A549 (cell line): ENCODE measurements at regions not wholly inside any gene's neighbourhood (a gene's known extent, or its start where the extent isn't known, plus 50 kb on each side); places are given as distances from the start of the nearest gene placed in this dataset.

Source experiments
- ATAC-seq, 2 experiments: fragments of 200-7000 bp in 1 of 2; fragments of >200 bp in 1 of 2; cut with Nextera tagmentation in 1 of 2; cut with Tn5 transposase in 1 of 2; 3 replicates each; pipeline versions ENCODE4 v1.8.0 to v1.9.1; 2018 to 2020; ENCODE audit warnings: mild to moderate bottlenecking in 1 of 2, moderate library complexity in 1 of 2
- CTCF ChIA-PET: fragments of 300-600 bp; sonication (Branson Sonifier 250); formaldehyde crosslinking; extraction: SDS; loops from one replicate; lab custom pipeline; 2021; ENCODE audit warnings: antibody characterized with exemption, inconsistent platforms; lab: Yijun Ruan, JAX
- POLR2A ChIA-PET: fragments of 350-600 bp; formaldehyde crosslinking; extraction: SDS; loops from one replicate; lab custom pipeline; 2021; ENCODE audit warnings: antibody characterized with exemption, inconsistent platforms; lab: Yijun Ruan, JAX
- DNase-seq, 2 experiments: peaks; one replicate each; pipeline versions ENCODE4 v3.0.0 to v3.0.0-alpha.2; 2011 to 2016; ENCODE audit warnings: low read depth in 1 of 2, low spot score in 1 of 2
- FAIRE-seq: peaks from 2 replicates; lab custom pipeline; 2011; peaks lifted over from hg19 to GRCh38; lab: Jason Lieb, UNC
- H3K27ac ChIP-seq, 2 experiments: fragments of >200 bp; sonication (Bioruptor Twin); formaldehyde crosslinking; 3 replicates each; pipeline ENCODE4 v1.5.1; 2016 to 2017
- H3K4me1 ChIP-seq: fragments of >200 bp; sonication (Bioruptor Twin); formaldehyde crosslinking; 3 replicates; pipeline ENCODE4 v1.6.1; 2016
- H3K4me2 ChIP-seq: fragments of >200 bp; sonication (Bioruptor Twin); formaldehyde crosslinking; 3 replicates; pipeline ENCODE4 v1.6.1; 2016
- H3K4me3 ChIP-seq: fragments of >200 bp; sonication (Bioruptor Twin); formaldehyde crosslinking; 3 replicates; pipeline ENCODE4 v1.5.1; 2016
- H3K9me3 ChIP-seq: fragments of >200 bp; sonication (Bioruptor Twin); formaldehyde crosslinking; 3 replicates; pipeline ENCODE4 v1.6.1; 2016
- CBX2 ChIP-seq: fragments of 200-600 bp; sonication (generic); IDR thresholded peaks from 2 replicates; pipeline ENCODE4 v1.6.1; 2016; ENCODE audit warnings: low read depth, mild to moderate bottlenecking, borderline replicate concordance
- CBX8 ChIP-seq: fragments of 200-600 bp; sonication (generic); IDR thresholded peaks from 2 replicates; pipeline ENCODE4 v1.6.1; 2016
- CEBPB ChIP-seq, 2 experiments: fragments of >200 bp in 1 of 2; sonication (Bioruptor Twin) in 1 of 2; formaldehyde crosslinking in 1 of 2; IDR thresholded peaks; 2 replicates each; pipeline ENCODE4 v1.6.1; 2012 to 2016
- CHD2 ChIP-seq: fragments of 150-350 bp; IDR thresholded peaks from 2 replicates; pipeline ENCODE4 v1.6.1; 2014; ENCODE audit warnings: low read length; ENCODE audit not compliant: partially characterized antibody
- CHD4 ChIP-seq: fragments of 200-600 bp; sonication (generic); IDR thresholded peaks from 2 replicates; pipeline ENCODE4 v1.6.1; 2016; ENCODE audit warnings: antibody characterized with exemption, mild to moderate bottlenecking, borderline replicate concordance
- EHF ChIP-seq: fragments of 250-450 bp; sonication (Bioruptor Pico); IDR thresholded peaks from 2 replicates; pipeline ENCODE4 v1.5.0; 2020; ENCODE audit warnings: mild to moderate bottlenecking
- HDAC2 ChIP-seq: fragments of 200-600 bp; sonication (generic); IDR thresholded peaks from 2 replicates; pipeline ENCODE4 v1.6.1; 2016
- HOXA7 ChIP-seq: fragments of 250-450 bp; sonication (Bioruptor Pico); IDR thresholded peaks from 2 replicates; pipeline ENCODE4 v1.5.0; 2020; ENCODE audit warnings: mild to moderate bottlenecking, moderate library complexity
- HOXB13 ChIP-seq: fragments of 250-450 bp; sonication (Bioruptor Pico); IDR thresholded peaks from 2 replicates; pipeline ENCODE4 v1.5.0; 2020; ENCODE audit warnings: low read depth, mild to moderate bottlenecking, moderate library complexity
- HOXB5 ChIP-seq: fragments of 250-450 bp; sonication (Bioruptor Pico); IDR thresholded peaks from 2 replicates; pipeline ENCODE4 v1.5.0; 2020; ENCODE audit warnings: mild to moderate bottlenecking, moderate library complexity
- MAFK ChIP-seq: fragments of 450-650 bp; IDR thresholded peaks from 2 replicates; pipeline ENCODE4 v1.6.1; 2014; ENCODE audit not compliant: partially characterized antibody
- MAZ ChIP-seq: fragments of 150-350 bp; IDR thresholded peaks from 2 replicates; pipeline ENCODE4 v1.6.1; 2014; ENCODE audit warnings: antibody characterized with exemption, low read depth, low read length, borderline replicate concordance
- NFE2L2 ChIP-seq: fragments of 150-350 bp; conservative IDR thresholded peaks from 2 replicates; pipeline ENCODE4 v1.6.1; 2014; ENCODE audit warnings: low read length
- NR3C1 ChIP-seq: fragments of >200 bp; sonication (Bioruptor Twin); formaldehyde crosslinking; IDR thresholded peaks from 3 replicates; pipeline ENCODE4 v1.6.1; 2017
- PBX3 ChIP-seq: IDR thresholded peaks from 2 replicates; pipeline ENCODE4 v1.6.1; 2012
- PHF8 ChIP-seq: fragments of 200-600 bp; sonication (generic); IDR thresholded peaks from 2 replicates; pipeline ENCODE4 v1.6.1; 2016; ENCODE audit warnings: low read depth, mild to moderate bottlenecking, antibody characterized with exemption, moderate library complexity, borderline replicate concordance
- POLR2A ChIP-seq: IDR thresholded peaks from 2 replicates; pipeline ENCODE4 v1.6.1; 2012; ENCODE audit warnings: mild to moderate bottlenecking, low read length
- RCOR1 ChIP-seq: fragments of 150-350 bp; IDR thresholded peaks from 2 replicates; pipeline ENCODE4 v1.6.1; 2014; ENCODE audit warnings: antibody characterized with exemption, low read length, low read depth
- REST ChIP-seq: fragments of 200-600 bp; sonication (generic); IDR thresholded peaks from 2 replicates; pipeline ENCODE4 v1.6.1; 2016; ENCODE audit warnings: antibody characterized with exemption, mild to moderate bottlenecking, moderate library complexity
- RFX5 ChIP-seq: fragments of 450-650 bp; IDR thresholded peaks from 2 replicates; pipeline ENCODE4 v1.7.1; 2014; ENCODE audit warnings: antibody characterized with exemption, mild to moderate bottlenecking, moderate library complexity
- RNF2 ChIP-seq: fragments of 200-600 bp; sonication (generic); IDR thresholded peaks from 2 replicates; pipeline ENCODE4 v1.6.1; 2016; ENCODE audit warnings: low read depth, mild to moderate bottlenecking, antibody characterized with exemption, moderate library complexity, borderline replicate concordance
- SMC3 ChIP-seq: fragments of >200 bp; sonication (Bioruptor Twin); formaldehyde crosslinking; IDR thresholded peaks from 3 replicates; pipeline ENCODE4 v1.6.1; 2018; ENCODE audit warnings: inconsistent platforms
- TP53 ChIP-seq: fragments of 250-450 bp; sonication (Bioruptor Pico); IDR thresholded peaks from 2 replicates; pipeline ENCODE4 v1.5.0; 2021; ENCODE audit warnings: mild to moderate bottlenecking, moderate library complexity
- USF2 ChIP-seq: fragments of 450-650 bp; IDR thresholded peaks from 2 replicates; pipeline ENCODE4 v1.6.1; 2014; ENCODE audit warnings: antibody characterized with exemption
- ZFP36 ChIP-seq: fragments of 450-650 bp; IDR thresholded peaks from 2 replicates; pipeline ENCODE4 v1.6.1; 2014; ENCODE audit warnings: borderline replicate concordance; ENCODE audit not compliant: partially characterized antibody
- ZNF302 ChIP-seq: fragments of 250-450 bp; sonication (Bioruptor Pico); IDR thresholded peaks from 2 replicates; pipeline ENCODE4 v1.9.0; 2021; ENCODE audit warnings: inconsistent platforms, mild to moderate bottlenecking, moderate library complexity
- ZSCAN20 ChIP-seq: fragments of 250-450 bp; sonication (Bioruptor Pico); IDR thresholded peaks from 2 replicates; pipeline ENCODE4 v1.8.0; 2022; ENCODE audit warnings: mild to moderate bottlenecking, moderate library complexity
- WGBS: methylation state at CpG from one replicate; pipeline ENCODE4 v1.1.6; 2017; ENCODE audit errors: missing lambda C conversion rate; 5-methylcytosine and 5-hydroxymethylcytosine counted together
- TF ChIP-seq, protein P1 (sequence below): IDR thresholded peaks from 2 replicates; pipeline ENCODE4 v1.6.1; 2012

GRCh38 chr9:73647560-73647959 lies 495.9 kb downstream of the ANXA1 start:
- Histone ChIP-seq H3K4me3 (no peak overlapping the region), H3K4me1 (peaks cover 13% of the 10 kb centered on the region; the same call in 2 of the 3 replicates), H3K9me3 (no peaks in the 10 kb centered on the region), H3K4me2 (no peak overlapping the region), H3K27ac (no peak overlapping the region)
- WGBS = 79% methylated on average over 13 of the region's 13 CpGs
- no peak for DNase-seq
- no peak for FAIRE-seq
- no peak for ATAC-seq
- POLR2A ChIA-PET = no interaction called here
- CTCF ChIA-PET = no interaction called here
- TF ChIP-seq MAZ (no peak), ZFP36 (no peak), RCOR1 (no peak), HOXB13 (CRISPR knock-in tag) (no peak), CEBPB (IDR thresholded peaks at IDR 0.05) (no peak), REST (no peak), MAFK (no peak)

GRCh38 chr9:73649552-73649951 lies 497.9 kb downstream of the ANXA1 start:
- CTCF ChIA-PET = no interaction called here
- Histone ChIP-seq H3K9me3 (no peaks in the 10 kb centered on the region), H3K4me3 (no peak overlapping the region), H3K4me1 (no peaks in the 10 kb centered on the region), H3K4me2 (no peak overlapping the region), H3K27ac (no peak overlapping the region)
- WGBS = 72% methylated on average over 10 of the region's 10 CpGs
- no peak for FAIRE-seq
- no peak for DNase-seq
- ATAC-seq = no peak
- TF ChIP-seq CHD4 = no peak
- TF ChIP-seq NFE2L2 = no peak
- TF ChIP-seq CEBPB (IDR thresholded peaks at IDR 0.05) = no peak
- no peak for TF ChIP-seq SMC3
- no peak for TF ChIP-seq EHF
- no peak for TF ChIP-seq HOXB5 (CRISPR knock-in tag)
- no peak for TF ChIP-seq TP53 (CRISPR knock-in tag)
- TF ChIP-seq, all 56 proteins: peak for 0
- POLR2A ChIA-PET = no interaction called here

- FAIRE-seq (no peak), DNase-seq (no peak), ATAC-seq (no peak)
- no peak for TF ChIP-seq ZFP36
- no peak for TF ChIP-seq CBX8
- no peak for TF ChIP-seq CBX2
- no peak for TF ChIP-seq CEBPB (IDR thresholded peaks at IDR 0.05)
- no peak for TF ChIP-seq ZNF302 (CRISPR knock-in tag)
- TF ChIP-seq USF2 = no peak
- TF ChIP-seq CHD2 = no peak
- TF ChIP-seq RFX5 = no peak
- TF ChIP-seq RCOR1 = no peak
- no peak for TF ChIP-seq PHF8
- no peak for TF ChIP-seq HDAC2
- no peak for TF ChIP-seq HOXA7 (CRISPR knock-in tag)
- TF ChIP-seq, protein P1, sequence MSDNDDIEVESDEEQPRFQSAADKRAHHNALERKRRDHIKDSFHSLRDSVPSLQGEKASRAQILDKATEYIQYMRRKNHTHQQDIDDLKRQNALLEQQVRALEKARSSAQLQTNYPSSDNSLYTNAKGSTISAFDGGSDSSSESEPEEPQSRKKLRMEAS = no peak
- no peak for TF ChIP-seq RNF2
- no peak for TF ChIP-seq HOXB5 (CRISPR knock-in tag)
- TF ChIP-seq PBX3 = no peak
- TF ChIP-seq POLR2A = no peak
- TF ChIP-seq ZSCAN20 (CRISPR knock-in tag) = no peak
- TF ChIP-seq NR3C1 = no peak
- ChIA-PET CTCF (no interaction called here), POLR2A (no interaction called here)
- H3K4me1 ChIP-seq = no peaks in the 10 kb centered on the region
- no peaks in the 10 kb centered on the region for H3K9me3 ChIP-seq
- WGBS = 44% methylated on average over 1 of the region's 1 CpG
- no peak overlapping the region for H3K4me2 ChIP-seq
- no peak overlapping the region for H3K27ac ChIP-seq
- no peak overlapping the region for H3K4me3 ChIP-seq
These were observed 503.7 kb downstream of the ANXA1 start for GRCh38 chr9:73655363-73655762.
